Bronchial epithelial cell (primary cell): ENCODE measurements at regions not wholly inside any gene's neighbourhood (a gene's known extent, or its start where the extent isn't known, plus 50 kb on each side); places are given as distances from the start of the nearest gene placed in this dataset.
A peak's percentile ranks its signal among the peaks of the same experiment; 100 is the strongest.

Source experiments
- DNase-seq: peaks from one replicate; pipeline ENCODE4 v3.0.0-alpha.2; 2010; ENCODE audit warnings: low read depth
- FAIRE-seq: peaks from 2 replicates; lab custom pipeline; 2011; peaks lifted over from hg19 to GRCh38; lab: Jason Lieb, UNC
- H3K27me3 ChIP-seq: 2 replicates; pipeline ENCODE4 v1.5.1; 2011; ENCODE audit warnings: low read length; ENCODE audit not compliant: control insufficient read depth, insufficient read depth
- H3K36me3 ChIP-seq: 2 replicates; pipeline ENCODE4 v1.5.1; 2011; ENCODE audit warnings: low read length; ENCODE audit not compliant: control insufficient read depth, insufficient read depth
- H3K4me3 ChIP-seq: 2 replicates; pipeline ENCODE4 v1.5.1; 2011; ENCODE audit warnings: mild to moderate bottlenecking, low read depth, low read length, control low read depth
- CTCF ChIP-seq: IDR thresholded peaks from 2 replicates; pipeline ENCODE4 v1.5.1; 2011; ENCODE audit warnings: mild to moderate bottlenecking, moderate library complexity, low read length, control low read depth, inconsistent platforms; ENCODE audit not compliant: insufficient read depth, severe bottlenecking

- TF ChIP-seq CTCF = no peak
- DNase-seq (no peak), FAIRE-seq (no peak)
Observed at GRCh38 chr6:112459758-112460304, 112.7 kb downstream of the RFPL4B start.

GRCh38 chr6:112464901-112465665, 118.0 kb downstream of the RFPL4B start:
- no peaks in the 10 kb centered on the region for H3K36me3 ChIP-seq
- no peak overlapping the region for H3K4me3 ChIP-seq
- no peak for DNase-seq
- H3K27me3 ChIP-seq = no peaks in the 10 kb centered on the region
- TF ChIP-seq CTCF = no peak
- no peak for FAIRE-seq

More at GRCh38 chr6:112459758-112460304, 112.7 kb downstream of the RFPL4B start:
- Histone ChIP-seq H3K36me3 (no peaks in the 10 kb centered on the region), H3K27me3 (no peaks in the 10 kb centered on the region), H3K4me3 (no peak overlapping the region)

- DNase-seq (peak; percentile 83), FAIRE-seq (no peak)
- no peak for TF ChIP-seq CTCF
- Histone ChIP-seq H3K4me3 (no peak overlapping the region), H3K27me3 (no peaks in the 10 kb centered on the region), H3K36me3 (no peaks in the 10 kb centered on the region)
Observed at GRCh38 chr6:112466373-112467151, 119.4 kb downstream of the RFPL4B start.

GRCh38 chr6:112468359-112468758, 121.2 kb downstream of the RFPL4B start:
- no peaks in the 10 kb centered on the region for H3K36me3 ChIP-seq
- H3K4me3 ChIP-seq = no peak overlapping the region
- FAIRE-seq (no peak), DNase-seq (peak; percentile 44)
- no peaks in the 10 kb centered on the region for H3K27me3 ChIP-seq
- no peak for TF ChIP-seq CTCF

- no peak for TF ChIP-seq CTCF
- Histone ChIP-seq H3K36me3 (no peaks in the 10 kb centered on the region), H3K27me3 (no peaks in the 10 kb centered on the region), H3K4me3 (no peak overlapping the region)
- FAIRE-seq (no peak), DNase-seq (no peak)
Observed at GRCh38 chr6:112469306-112469705, 122.2 kb downstream of the RFPL4B start.
